Body of pancreas (tissue), 4 donors: ENCODE measurements at regions not wholly inside any gene's neighbourhood (a gene's known extent, or its start where the extent isn't known, plus 50 kb on each side); places are given as distances from the start of the nearest gene placed in this dataset.

ENCODE experiments used
- CTCF ChIP-seq, 7 experiments: fragments of 450-650 bp in 4 of 7; fragments of 200-600 bp in 3 of 7; sonication (generic) in 3 of 7; IDR thresholded peaks; one replicate each; pipeline ENCODE4 v1.5.1; 2016 to 2019; ENCODE audit warnings: antibody characterized with exemption in 7 of 7
- POLR2A ChIP-seq, 3 donors: fragments of 450-650 bp; IDR thresholded peaks; one replicate each; pipeline ENCODE4 v1.6.1; 2016; ENCODE audit warnings: antibody characterized with exemption in 3 of 3, mild to moderate bottlenecking in 2 of 3

GRCh38 chr2:19503406-19503805 is 145.0 kb upstream of the OSR1 start:
- TF ChIP-seq CTCF (IDR thresholded peaks at IDR 0.05), result no peak
- TF ChIP-seq POLR2A (IDR thresholded peaks at IDR 0.05), result no peak
